Epithelial cell of prostate (primary cell): ENCODE measurements at regions not wholly inside any gene's neighbourhood (a gene's known extent, or its start where the extent isn't known, plus 50 kb on each side); places are given as distances from the start of the nearest gene placed in this dataset.

ENCODE experiments used
- DNase-seq: peaks from one replicate; pipeline ENCODE4 v3.0.0-alpha.2; 2011; ENCODE audit warnings: low read depth, low spot score
- H3K27ac ChIP-seq: fragments of 450-650 bp; 2 replicates; pipeline ENCODE4 v1.5.1; 2017; ENCODE audit warnings: mild to moderate bottlenecking

DNA sequence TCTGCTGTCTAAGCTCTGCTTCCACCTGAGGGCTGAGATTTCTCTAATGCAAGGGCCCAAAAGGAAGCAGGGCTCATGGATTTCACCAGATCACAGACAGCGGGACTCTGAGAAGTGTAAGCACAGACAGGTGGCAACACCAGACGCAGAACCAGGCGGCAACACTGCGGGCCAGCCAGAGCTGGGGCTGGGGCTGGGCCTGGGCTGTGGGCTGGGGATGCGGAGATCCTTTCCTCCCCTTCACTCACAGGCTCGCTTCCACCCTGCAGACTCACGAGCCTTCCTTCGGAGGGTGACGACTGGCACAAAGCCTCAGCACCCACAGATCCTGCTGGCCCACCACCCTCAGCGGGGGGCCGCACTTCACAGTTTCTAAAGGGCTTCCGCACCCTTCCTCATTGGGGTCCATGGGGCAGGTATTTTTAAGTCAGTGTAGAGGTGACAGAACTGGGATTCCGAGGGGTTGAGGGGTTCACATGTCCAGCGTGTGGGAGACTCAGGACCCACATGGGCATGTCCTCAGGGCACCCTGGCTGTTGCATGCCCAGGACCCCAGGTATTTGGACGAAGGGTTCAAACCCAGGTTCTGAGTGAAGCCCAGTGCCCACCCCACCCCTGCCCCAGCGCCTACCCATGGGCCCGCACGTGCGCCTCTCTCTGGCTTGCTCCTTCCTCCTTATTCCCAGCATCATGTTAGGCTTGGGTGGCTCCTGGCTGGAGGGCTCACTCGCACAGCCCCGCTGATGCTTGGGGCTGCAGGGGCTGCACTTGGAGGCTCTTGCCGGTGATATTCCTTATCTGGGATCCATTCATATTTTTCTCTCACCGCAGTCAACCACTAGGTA is 137.3 kb upstream of the GPR12 start:
- DNase-seq = no peak

DNA sequence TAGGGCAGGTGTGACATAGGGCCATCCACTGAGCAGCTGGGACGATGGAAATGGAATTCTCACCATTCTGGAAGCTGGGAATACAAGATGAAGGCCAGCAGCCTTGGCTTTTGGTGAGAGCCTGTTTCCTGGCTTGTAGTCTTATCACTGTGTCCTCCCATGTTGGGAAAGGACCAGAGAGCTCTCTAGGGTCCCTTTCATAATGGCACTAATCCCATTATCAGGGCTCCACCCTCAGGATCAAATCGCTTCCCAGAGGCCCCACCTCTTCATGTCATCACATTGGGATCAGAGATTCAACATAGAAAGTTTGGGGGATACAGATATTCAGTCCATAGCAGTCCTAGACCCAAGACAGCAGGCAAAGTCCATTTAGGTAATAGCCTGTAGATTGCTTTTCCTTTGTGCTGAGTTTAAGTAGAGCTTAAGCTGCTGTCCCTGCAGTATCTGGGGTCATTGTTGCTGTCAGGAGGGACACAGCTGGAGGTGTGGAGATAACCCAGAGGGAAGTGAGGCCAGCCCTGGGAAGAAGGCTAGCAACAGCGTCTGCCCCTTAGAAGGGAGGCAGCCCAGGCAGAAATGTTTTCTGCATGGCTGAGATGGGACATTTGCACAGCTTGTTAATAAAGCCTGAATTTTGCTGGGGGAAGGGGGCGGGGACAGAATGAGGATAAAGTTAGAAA is 136.5 kb upstream of the GPR12 start:
- no peak overlapping the region for H3K27ac ChIP-seq

More for the DNA sequence above, 137.3 kb upstream of the GPR12 start:
- no peak overlapping the region for H3K27ac ChIP-seq

DNA sequence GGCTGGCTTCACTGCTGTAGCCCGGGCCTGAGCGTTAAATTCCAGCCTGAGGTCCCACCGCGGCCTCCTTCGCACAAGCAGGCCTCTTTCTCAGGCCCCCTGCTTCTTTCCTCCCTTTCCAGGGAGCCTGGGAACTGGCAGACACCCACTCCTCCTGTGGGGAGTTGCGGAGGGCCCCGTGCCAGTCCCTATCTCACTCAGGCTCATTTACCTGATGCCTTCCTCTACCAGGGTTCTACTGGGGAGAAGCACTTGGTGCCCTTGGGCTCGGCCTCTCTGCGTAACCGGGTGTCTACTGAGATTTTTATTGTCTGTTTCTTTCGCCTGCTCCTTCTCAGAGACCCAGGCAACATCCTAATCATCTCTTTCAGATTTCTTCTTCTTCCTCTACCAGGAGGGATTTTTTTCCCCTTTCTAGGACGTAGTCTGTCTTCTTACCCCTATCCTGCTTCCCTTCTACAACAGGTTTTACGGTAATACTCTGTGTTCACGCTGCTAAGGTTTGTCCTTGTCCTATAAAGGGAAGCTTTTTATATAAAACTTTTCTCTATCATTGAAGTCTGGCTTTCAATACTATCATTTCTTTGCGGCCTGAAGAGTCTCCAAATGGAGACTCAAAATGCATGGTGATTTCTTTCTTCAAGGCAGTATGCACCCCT is 135.4 kb upstream of the GPR12 start:
- no peak overlapping the region for H3K27ac ChIP-seq
- no peak for DNase-seq

More for the DNA sequence above, 136.5 kb upstream of the GPR12 start:
- DNase-seq = no peak

DNA sequence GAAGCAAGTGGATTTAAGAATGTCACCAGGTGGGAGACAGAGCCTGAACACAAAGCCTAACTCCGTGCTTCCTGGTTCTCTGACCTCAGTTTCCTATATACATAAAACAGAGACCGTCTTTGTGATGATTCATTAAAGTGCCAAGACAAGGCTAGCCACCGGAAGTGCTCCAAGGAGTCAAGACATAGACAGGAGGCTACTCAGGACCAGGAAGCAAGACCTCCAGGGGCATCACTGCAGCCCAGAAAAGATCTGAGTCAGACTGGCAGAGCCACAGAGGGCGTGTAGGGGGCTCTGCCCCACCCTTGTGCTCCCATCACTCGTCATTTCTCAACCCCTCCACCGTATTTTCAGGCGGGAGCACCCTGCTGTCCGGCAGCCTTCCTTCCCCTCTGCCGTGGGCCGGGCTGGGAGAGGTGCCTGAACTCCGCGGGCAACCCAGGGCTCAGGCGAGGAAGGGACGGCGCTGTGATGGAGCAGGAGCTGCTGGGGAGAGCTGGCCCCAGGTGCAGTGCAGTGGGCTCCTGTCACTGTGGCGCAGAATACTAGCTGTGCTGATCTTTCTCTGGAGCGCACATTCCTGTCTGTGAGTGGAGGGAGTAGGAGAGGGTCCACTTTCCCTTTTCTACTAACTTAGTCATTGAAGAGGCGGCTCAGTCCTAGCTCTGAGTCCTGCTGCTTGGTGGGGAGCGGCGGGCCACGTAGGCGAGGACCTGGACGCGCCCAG is 134.7 kb upstream of the GPR12 start:
- no peak overlapping the region for H3K27ac ChIP-seq
- DNase-seq = no peak

DNA sequence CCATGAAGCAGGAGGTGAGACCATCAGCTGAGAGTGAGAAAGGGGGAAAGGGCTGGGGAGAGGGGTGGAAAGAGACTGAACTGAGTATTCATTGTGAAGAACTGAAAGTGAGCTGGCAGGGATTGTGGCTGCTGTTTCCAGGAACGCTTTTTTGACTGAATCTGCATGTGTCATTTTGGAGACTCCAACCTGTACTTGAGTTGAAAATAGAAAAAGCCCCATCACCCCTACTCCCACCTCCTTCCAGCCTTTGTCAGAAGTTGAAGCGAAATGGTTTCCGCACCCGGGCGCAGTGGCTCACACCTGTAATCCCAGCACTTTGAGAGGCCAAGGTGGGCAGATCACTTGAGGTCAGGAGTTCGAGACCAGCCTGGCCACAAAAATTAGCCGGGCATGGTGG is 128.0 kb upstream of the GPR12 start:
- DNase-seq = no peak

DNA sequence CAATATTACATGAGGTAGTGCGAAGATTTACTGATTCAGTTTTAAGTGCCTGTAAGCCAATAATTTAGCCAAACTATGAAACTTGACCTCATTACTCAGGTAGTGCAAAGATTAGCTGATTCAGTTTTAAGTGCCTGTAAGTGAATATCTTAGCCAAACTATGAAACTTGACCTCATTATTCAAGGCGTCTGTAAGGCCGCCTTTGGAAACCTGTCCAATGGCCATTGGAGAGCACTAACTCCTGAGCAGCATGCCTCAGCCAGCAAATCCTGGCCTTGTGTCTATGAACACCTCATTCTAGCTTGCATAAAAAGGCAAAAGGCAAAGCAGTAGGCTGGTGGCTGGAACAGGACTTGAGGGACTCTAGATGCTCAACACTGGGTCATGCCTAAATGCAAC is 127.0 kb upstream of the GPR12 start:
- no peak for DNase-seq
- H3K27ac ChIP-seq = no peak overlapping the region

More for the DNA sequence above, 128.0 kb upstream of the GPR12 start:
- no peak overlapping the region for H3K27ac ChIP-seq

DNA sequence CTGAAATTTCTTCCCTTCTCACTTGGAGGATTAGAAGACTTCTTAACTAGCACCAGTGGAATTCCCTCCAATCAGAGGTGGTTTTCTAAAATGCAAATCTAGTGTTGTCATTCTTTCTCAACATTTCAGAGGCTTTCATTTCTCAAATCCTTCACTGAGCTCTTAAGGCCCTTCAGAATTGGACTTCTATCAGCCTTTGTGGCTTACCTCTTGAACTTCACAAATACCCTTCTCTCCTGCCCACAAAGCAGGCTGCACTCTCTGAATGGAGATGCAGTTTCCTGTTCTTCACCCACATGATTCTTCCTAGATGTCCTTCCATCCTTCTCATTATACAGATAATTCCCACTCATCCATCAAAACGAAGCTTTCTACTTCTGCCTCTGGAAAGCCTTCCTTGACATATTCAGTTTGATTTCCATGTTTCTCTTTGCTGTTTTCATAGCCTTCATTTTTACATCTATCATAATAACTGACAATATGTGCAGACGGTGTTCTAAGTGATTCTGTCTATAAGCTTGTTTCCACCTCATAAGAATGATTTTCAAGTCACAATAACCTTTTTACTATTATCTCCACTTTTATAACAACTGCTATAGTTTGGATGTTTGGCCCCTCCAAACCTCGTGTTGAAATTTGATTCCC is 123.1 kb upstream of the GPR12 start:
- H3K27ac ChIP-seq = no peak overlapping the region
- DNase-seq = no peak

DNA sequence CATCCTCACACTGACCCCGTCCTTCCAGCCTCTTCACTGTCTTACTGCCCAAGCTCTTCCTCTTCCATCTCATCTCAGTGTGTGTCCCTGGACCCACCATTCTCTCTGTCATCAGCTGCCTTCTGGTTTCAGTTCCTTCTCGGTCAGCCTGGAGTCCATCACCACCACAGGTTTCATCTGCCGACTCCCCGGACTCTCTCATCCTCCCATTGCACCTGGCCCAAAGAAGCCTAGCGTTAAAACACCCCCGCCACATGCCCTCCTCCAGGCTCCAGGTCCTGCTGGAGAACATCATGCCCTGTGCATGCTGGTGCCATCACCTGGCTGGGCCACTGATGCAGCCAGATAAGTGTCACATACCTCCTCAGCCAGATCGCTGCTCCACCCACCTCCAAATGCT is 122.1 kb upstream of the GPR12 start:
- H3K27ac ChIP-seq = no peak overlapping the region
- DNase-seq = no peak

DNA sequence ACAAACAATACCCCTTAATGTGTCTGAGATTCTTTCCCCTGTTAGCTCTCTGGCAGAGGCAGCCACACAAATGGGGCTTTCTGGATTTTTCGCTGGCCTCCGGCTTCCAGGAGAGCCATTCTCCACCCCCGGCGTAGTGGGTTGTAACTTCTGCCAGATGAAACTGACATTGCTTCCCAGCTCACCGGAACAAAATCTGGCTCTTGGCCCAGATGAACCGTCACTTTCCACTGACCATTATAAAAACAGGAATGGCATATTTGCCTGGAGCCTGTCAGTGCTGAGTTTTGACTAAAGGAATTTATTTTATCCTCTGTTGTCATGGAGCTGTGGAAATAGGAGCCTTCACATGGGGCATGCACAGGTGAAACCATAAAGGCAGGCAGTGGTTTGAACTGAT is 120.6 kb upstream of the GPR12 start:
- peak; percentile 6 for DNase-seq
- no peak overlapping the region for H3K27ac ChIP-seq

DNA sequence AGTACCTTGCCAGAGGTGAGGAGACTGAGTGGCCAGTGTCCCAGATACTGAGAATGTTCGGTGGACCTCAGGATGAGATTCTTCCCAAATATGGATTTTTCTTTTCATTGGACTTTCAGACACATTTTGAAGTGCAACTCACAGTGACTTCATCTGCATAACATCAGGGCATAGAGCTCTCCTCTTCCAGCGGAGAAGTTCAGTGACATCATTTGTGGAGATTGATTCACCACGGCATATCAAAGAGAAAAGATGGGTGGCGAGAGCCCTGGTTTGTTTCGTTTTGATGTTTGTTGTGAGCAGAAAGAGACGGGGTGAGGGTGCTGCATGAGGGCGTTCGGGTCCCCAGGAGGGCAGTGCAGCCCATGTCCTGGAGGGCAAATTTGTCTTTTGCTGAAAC is 120.1 kb upstream of the GPR12 start:
- H3K27ac ChIP-seq = no peak overlapping the region
- DNase-seq = no peak

DNA sequence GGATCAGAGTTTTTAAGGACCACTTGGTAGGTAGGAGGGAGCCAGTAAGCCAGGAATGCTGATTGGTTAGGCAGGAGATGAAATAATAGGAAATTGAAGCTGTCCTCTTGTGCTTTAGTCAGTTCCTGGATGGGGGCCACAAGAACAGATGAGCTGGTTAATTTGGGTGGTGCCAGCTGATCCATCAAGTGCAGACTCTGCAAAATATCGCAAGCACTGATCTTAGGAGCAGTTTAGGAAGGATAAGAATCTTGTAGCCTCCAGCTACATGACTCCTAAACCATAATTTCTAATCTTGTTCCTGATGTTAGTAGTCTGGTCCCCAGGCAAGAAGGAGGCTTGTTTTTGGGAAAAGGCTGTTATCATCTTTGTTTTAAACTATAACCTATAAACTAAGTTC is 117.9 kb upstream of the GPR12 start:
- DNase-seq = no peak

DNA sequence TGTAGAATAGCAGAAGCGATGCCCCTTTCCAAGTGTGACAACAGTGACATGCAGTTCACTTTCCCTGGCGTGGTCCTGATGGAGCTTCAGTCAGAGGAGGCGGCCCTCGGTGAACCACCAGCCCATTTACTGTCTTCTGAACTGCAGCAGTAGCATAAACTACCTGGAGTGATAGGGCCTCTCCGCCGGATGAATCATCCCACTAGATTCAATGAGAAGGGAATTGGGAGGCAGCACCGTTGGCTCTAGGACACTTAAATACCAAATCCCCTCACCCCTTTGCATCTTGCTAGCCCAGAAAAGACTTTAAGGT is 112.8 kb upstream of the GPR12 start:
- no peak overlapping the region for H3K27ac ChIP-seq

More for the DNA sequence above, 117.9 kb upstream of the GPR12 start:
- no peak overlapping the region for H3K27ac ChIP-seq

DNA sequence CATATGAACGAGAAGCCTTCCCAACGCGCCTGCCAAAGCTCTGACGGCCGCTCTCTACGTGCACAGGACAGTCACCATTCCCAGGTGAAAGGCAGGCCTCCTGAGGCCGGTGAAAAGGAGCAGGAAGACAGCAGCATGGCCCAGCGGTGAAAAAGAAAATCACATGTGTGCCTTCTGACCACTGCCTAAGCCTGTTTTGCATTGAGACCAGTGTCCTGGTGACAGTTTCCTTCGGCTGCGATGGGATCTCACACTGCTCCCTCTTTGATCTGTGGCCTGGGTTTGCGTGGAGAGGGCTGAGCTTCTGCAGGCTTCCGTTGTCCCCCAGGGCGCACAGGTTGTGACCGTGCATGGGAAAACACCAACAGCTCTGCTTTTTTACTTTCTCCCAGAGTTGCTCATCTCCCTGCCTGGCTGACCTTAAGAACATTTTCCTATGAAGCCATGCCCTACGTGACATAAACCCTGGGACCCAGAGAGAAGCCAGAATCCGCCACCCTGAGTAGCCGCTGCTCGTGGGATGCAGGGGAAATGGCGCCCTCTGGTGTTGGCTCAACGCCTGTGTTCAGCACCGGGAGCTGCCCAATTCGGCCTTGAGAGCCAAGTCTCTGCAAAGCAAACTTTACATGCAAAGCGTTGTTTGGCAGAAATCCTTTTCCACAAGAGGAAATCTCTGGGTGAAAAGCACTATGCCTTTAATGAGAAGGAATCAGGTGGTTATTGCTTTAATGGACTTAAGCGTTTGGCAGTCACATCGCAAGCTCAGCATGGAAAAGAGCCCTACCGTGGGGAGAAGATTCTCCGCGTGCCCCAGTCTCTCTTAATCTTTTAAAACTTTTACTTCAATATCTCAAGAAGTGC is 112.2 kb upstream of the GPR12 start:
- H3K27ac ChIP-seq = no peak overlapping the region
- no peak for DNase-seq

More for the DNA sequence above, 112.8 kb upstream of the GPR12 start:
- no peak for DNase-seq

DNA sequence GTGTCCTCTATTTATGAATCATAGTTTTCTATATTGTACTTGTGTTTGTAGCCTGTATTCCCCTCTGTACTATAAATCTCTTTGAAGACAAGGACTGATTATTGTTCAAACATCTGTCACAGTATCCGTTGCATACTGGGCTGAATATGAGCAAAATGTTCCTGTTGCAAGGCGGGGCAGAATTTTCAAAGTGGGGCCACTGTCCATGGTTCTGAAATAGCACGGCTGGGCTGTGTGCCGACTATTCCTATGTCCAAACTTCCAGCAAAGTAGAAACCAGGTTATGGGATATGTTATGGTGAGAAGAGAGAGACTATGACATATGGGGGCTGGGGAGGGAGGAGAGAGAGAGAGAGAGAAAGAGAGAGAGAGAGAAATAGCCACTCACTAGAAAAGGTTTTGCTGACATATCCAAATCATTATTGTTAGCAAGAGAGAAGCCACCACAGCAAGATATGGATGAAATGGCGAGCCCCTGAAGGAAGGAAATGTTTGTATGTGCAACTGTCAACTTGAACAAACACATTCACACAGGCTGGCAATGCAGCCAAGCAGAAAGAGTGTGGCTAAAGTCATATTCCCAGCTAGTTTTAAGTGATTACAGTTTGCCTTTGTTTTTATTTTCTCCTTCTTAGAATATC is 107.0 kb upstream of the GPR12 start:
- no peak for DNase-seq
- no peak overlapping the region for H3K27ac ChIP-seq

DNA sequence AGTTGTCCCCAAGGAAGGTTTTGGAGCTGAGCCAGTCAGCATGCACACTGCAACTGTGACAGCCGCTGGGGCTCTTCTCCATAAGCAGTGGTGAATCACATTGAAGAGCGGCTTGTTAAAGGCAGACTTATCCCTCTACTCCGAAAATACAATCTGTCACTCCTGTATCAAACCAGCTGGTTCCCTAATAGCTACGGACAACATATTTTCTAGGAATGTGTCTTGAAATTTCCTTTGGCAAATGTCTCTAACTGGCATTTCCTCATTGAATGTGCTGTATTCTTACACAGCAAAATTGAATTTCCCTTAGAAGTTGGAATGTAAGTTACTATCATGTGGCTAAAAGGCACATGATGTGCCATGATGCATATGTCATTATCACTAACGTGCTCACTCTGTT is 104.0 kb upstream of the GPR12 start:
- DNase-seq = no peak
- H3K27ac ChIP-seq = no peak overlapping the region

DNA sequence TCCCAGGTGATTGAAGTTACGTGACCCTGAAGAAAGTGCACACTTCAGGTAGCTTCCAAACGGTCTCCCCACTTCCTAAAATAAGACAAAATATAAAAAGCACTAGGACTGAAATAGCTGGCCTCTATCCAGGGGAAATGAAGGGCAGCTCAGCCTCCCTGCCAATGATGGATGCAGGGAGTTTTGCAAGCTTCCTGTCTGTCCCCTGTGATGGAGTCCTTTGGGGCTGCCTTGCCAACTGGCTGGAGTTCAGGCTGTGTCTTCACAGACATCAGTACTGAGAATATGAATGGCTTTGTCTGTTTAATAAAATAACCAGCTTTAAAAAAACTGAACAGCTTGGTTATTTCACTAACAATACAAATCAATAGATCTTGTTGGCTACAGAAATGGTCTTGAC is 101.4 kb upstream of the GPR12 start:
- no peak for DNase-seq
- H3K27ac ChIP-seq = no peak overlapping the region

DNA sequence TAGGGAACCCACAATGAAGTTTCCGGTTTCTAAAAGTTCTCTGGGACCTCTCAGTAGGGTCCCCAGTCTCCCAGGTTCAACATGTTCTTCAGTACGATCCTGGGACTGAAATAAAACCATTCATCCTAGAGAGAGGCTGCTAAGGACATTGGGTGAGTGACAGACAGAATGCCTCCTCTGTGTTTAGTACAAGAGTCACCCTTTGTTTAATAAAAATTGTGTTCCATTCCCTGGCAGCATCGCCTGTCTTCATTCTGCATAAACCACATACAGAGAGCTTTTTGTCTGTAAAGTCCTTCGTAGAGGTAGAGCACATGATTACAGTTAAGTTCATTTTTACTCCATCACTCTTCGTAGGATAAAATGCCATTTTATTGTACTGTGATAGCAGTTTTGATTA is 95.3 kb upstream of the GPR12 start:
- no peak overlapping the region for H3K27ac ChIP-seq
- no peak for DNase-seq

DNA sequence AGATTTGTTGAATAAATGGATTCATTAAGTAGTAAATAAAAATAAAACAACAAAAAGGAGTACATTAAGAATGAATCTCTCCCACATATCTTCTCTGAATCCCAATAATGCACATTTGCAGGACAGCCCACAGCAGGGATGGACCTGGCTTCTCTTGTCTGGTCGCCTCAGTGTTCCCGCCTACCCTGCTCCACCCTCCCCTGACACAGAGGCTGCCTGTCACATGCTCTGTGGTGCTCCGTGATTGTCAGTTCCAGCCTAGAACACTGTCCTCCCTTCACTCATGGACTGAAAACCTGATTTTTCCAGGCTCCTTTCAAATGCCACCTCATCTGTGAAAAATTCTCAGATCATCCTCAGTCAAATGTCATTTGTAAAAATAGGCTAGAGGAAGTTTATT is 94.5 kb upstream of the GPR12 start:
- H3K27ac ChIP-seq = no peak overlapping the region
- no peak for DNase-seq

DNA sequence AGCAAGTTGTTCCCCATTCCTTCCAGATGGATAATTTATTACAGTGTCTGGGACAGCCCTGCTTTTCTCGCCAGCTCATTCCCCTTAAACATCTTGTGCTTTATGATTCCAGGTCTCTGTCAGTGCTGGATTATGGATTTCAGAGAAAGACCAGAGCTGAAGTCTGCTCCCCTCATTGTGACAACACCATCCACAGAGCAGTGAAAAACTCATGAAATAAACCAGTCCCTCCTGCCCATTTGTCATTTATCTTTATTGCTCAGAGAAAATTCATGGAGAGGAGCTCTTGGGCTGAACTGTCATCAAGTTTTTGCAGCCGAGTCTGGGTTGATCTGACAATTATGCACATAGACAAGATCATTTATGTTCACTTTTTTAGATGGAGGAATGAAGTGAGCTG is 92.7 kb upstream of the GPR12 start:
- no peak overlapping the region for H3K27ac ChIP-seq
- no peak for DNase-seq
